Testis (tissue), 2 donors: ENCODE measurements at regions not wholly inside any gene's neighbourhood (a gene's known extent, or its start where the extent isn't known, plus 50 kb on each side); places are given as distances from the start of the nearest gene placed in this dataset.

Experiments
- DNase-seq: peaks from one replicate; pipeline ENCODE4 v3.0.0-alpha.2; 2019
- H3K27ac ChIP-seq, 2 donors: fragments of 200-600 bp; sonication (generic); one replicate each; pipeline ENCODE4 v1.5.1; 2019
- H3K27me3 ChIP-seq: fragments of 200-600 bp; sonication (generic); one replicate; pipeline ENCODE4 v1.5.1; 2019
- H3K36me3 ChIP-seq: fragments of 200-600 bp; sonication (generic); one replicate; pipeline ENCODE4 v1.5.1; 2017; ENCODE audit warnings: low read depth; ENCODE audit errors: missing control alignments
- H3K4me1 ChIP-seq: fragments of 200-600 bp; sonication (generic); one replicate; pipeline ENCODE4 v1.5.1; 2019
- H3K4me3 ChIP-seq, 2 donors: fragments of 200-600 bp; sonication (generic); one replicate each; pipeline ENCODE4 v1.5.1; 2017 to 2019
- H3K9me3 ChIP-seq: fragments of 200-600 bp; sonication (generic); one replicate; pipeline ENCODE4 v1.5.1; 2017
- POLR2A ChIP-seq: fragments of 450-650 bp; IDR thresholded peaks from one replicate; pipeline ENCODE4 v1.6.1; 2017; ENCODE audit warnings: antibody characterized with exemption, mild to moderate bottlenecking, moderate library complexity
- WGBS, 2 donors: methylation state at CpG; one replicate each; pipeline ENCODE4 v1.1.5; 2018; 5-methylcytosine and 5-hydroxymethylcytosine counted together
- intact Hi-C: fragments of 100-400 bp; cut with DNase I; formaldehyde crosslinking; loops from one replicate; pipeline ENCODE4 v1.15.1; 2023; ENCODE audit warnings: low total_unique reads
- TF ChIP-seq, protein P1 (sequence below), 3 experiments: fragments of 450-650 bp in 2 of 3; fragments of 200-600 bp in 1 of 3; sonication (generic) in 1 of 3; IDR thresholded peaks; one replicate each; pipeline ENCODE4 v1.5.1; 2016 to 2019; ENCODE audit warnings: antibody characterized with exemption in 3 of 3, mild to moderate bottlenecking in 2 of 3, moderate library complexity in 1 of 3

DNA sequence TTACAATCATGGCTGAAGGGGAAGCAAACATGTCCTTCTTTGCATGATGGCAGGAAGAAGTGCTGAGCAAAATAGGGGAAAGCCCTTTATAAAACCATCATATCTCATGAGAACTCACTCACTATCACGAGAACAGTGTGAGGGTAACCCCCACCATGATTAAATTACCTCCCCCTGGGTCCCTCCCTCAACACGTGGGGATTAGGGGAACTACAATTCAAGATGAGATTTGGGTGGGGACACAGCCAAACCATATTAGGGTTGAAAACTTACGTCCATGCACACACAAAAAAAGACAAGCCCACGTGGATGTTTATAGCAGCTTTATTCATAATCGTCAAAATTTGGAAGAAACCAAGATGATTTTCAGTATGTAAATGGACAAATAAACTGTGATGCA, 72.3 kb downstream of the RPL22L1 start:
- H3K36me3 ChIP-seq: no peaks in the 10 kb centered on the region
- no peak for TF ChIP-seq POLR2A
- TF ChIP-seq, protein P1, sequence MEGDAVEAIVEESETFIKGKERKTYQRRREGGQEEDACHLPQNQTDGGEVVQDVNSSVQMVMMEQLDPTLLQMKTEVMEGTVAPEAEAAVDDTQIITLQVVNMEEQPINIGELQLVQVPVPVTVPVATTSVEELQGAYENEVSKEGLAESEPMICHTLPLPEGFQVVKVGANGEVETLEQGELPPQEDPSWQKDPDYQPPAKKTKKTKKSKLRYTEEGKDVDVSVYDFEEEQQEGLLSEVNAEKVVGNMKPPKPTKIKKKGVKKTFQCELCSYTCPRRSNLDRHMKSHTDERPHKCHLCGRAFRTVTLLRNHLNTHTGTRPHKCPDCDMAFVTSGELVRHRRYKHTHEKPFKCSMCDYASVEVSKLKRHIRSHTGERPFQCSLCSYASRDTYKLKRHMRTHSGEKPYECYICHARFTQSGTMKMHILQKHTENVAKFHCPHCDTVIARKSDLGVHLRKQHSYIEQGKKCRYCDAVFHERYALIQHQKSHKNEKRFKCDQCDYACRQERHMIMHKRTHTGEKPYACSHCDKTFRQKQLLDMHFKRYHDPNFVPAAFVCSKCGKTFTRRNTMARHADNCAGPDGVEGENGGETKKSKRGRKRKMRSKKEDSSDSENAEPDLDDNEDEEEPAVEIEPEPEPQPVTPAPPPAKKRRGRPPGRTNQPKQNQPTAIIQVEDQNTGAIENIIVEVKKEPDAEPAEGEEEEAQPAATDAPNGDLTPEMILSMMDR (IDR thresholded peaks at IDR 0.05): no peak
- intact Hi-C loops: no loop called here
- no peak for DNase-seq
- H3K4me1 ChIP-seq: peaks cover 8% of the 10 kb centered on the region
- no peak overlapping the region for H3K27ac ChIP-seq
- WGBS, 2 donors: 80 to 90% methylated on average over 5 of the region's 5 CpGs
- H3K9me3 ChIP-seq: no peaks in the 10 kb centered on the region
- H3K27me3 ChIP-seq: no peaks in the 10 kb centered on the region
- no peak overlapping the region for H3K4me3 ChIP-seq

DNA sequence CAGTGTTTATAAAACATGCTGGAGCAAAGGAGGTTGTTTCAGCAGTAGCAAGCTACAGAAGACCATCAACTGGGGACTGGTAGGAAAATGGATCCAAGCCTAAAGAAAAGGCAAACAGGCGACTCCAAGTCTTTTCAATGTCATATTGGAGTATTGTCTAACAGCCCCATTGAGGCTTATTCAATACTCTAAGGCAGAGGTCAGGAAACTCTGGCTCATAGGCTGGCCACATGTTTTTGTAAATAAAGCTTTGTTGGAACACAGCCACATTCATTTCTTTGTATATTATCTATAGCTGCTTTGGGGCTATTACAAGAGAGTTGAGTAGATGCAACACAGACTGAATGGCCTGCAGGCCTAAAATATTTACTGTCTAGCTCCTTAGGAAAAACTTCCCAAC, 77.5 kb downstream of the RPL22L1 start:
- intact Hi-C loops: no loop called here
- H3K27ac ChIP-seq: no peak overlapping the region
- WGBS, 2 donors: 86 to 90% methylated on average over 1 of the region's 1 CpG
- DNase-seq: no peak
- no peaks in the 10 kb centered on the region for H3K4me1 ChIP-seq
- H3K4me3 ChIP-seq: no peak overlapping the region
- H3K36me3 ChIP-seq: no peaks in the 10 kb centered on the region
- no peaks in the 10 kb centered on the region for H3K27me3 ChIP-seq
- no peaks in the 10 kb centered on the region for H3K9me3 ChIP-seq
- TF ChIP-seq POLR2A: no peak
- TF ChIP-seq, protein P1 (IDR thresholded peaks at IDR 0.05): no peak

DNA sequence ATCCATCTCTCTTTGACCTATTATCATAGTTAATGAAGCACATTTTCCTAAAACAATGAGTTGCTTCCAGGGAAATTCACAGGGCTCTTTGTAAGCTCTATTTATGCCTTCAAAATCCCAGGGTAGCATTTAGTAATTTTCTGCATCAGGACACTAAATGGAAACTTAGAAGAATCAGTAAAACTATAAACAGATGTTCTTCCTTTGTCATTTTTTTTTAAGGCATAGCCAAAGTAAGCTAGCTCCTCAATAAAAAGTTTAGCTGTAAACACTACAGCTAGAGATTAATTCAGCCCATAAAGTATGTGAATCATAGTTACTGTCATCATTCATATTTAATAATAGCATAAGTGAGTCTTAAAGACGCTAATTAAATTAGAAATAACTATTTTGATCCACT, 79.3 kb downstream of the RPL22L1 start:
- DNase-seq: no peak
- no peaks in the 10 kb centered on the region for H3K4me1 ChIP-seq
- no peak overlapping the region for H3K4me3 ChIP-seq
- no peaks in the 10 kb centered on the region for H3K27me3 ChIP-seq
- TF ChIP-seq, protein P1 (IDR thresholded peaks at IDR 0.05): no peak
- TF ChIP-seq POLR2A: no peak
- intact Hi-C loops: no loop called here
- 93 to 95% methylated on average over 1 of the region's 1 CpG for WGBS, 2 donors
- no peak overlapping the region for H3K27ac ChIP-seq
- no peaks in the 10 kb centered on the region for H3K36me3 ChIP-seq
- H3K9me3 ChIP-seq: no peaks in the 10 kb centered on the region

DNA sequence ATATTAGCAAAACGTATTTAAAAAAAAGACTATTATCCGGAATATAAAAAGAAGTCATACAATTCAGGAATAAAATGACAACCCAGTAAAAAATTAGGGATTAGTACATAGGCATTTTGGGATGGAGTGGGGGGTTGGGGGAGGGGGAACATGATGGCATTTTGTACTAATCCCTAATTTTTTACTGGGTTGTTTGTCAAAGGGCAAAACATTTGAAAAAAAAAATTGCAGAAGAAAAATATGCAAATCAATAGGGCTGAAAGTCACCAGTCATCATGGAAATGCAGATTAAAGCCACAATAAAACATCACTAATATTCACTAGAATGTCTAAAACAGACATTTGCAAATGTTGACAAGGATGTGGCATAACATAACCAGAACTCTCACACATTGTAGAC, 82.5 kb downstream of the RPL22L1 start:
- TF ChIP-seq, protein P1 (IDR thresholded peaks at IDR 0.05): no peak
- TF ChIP-seq POLR2A: no peak
- WGBS, 2 donors: 90% methylated on average over 2 of the region's 2 CpGs
- Histone ChIP-seq H3K27ac (no peak overlapping the region), H3K9me3 (no peaks in the 10 kb centered on the region), H3K4me3 (no peak overlapping the region), H3K36me3 (no peaks in the 10 kb centered on the region), H3K27me3 (no peaks in the 10 kb centered on the region), H3K4me1 (no peaks in the 10 kb centered on the region)
- intact Hi-C loops: no loop called here
- DNase-seq: no peak

DNA sequence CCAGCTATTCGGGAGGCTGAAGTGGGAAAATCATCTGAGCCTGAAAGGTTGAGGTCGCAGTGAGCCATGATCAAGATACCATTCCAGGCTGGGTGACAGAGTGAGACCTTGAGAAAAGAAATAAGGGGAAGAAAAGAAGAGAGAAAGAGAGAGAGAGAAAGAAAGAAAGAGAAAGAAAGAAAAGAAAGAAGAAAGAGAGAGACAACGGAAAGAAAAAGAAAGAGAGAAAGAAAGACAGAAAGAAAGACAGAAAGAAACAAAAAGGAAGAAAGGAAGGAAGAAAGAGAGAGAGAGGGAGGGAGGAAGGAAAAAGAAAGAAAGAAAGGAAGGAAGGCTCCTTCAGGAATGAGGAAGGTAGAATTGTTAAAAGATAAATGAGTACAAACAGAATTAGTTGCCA, 84.5 kb downstream of the RPL22L1 start:
- no peaks in the 10 kb centered on the region for H3K36me3 ChIP-seq
- H3K27me3 ChIP-seq: no peaks in the 10 kb centered on the region
- H3K9me3 ChIP-seq: no peaks in the 10 kb centered on the region
- H3K27ac ChIP-seq: no peak overlapping the region
- WGBS, 2 donors: 88 to 93% methylated on average over 3 of the region's 3 CpGs
- TF ChIP-seq POLR2A: no peak
- TF ChIP-seq, protein P1 (IDR thresholded peaks at IDR 0.05): no peak
- H3K4me3 ChIP-seq: no peak overlapping the region
- intact Hi-C loops: no loop called here
- H3K4me1 ChIP-seq: no peaks in the 10 kb centered on the region
- no peak for DNase-seq
